ENCODE measurements at regions not wholly inside any gene's neighbourhood (a gene's known extent, or its start where the extent isn't known, plus 50 kb on each side); places are given as distances from the start of the nearest gene placed in this dataset.
A peak's percentile ranks its signal among the peaks of the same experiment; 100 is the strongest.

- DNase-seq: no peak
These were observed 149.9 kb downstream of the SHQ1 start for GRCh38 chr3:72698154-72698917.

DNA sequence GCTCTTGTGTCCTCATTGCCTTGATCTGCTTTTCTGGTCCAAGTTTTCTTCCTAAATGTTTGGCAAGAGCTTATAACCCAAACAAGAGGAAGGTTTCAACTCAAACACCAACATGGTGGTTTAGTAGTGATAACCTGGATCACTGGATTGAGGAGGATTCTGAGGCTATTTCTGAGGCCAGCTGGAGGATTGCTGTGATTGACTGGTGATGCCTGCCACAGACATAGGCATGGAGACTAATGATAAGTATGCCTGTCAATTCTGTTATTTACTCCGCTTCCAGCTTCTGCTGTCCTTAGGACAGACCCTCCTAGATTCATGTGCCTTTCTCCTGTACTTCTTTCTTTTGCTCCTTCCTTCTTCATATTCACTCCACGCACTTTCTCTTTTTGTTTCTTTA, 150.5 kb downstream of the SHQ1 start:
- DNase-seq: no peak

- no peak for DNase-seq
These were observed 151.4 kb downstream of the SHQ1 start for GRCh38 chr3:72696815-72697214.

DNA sequence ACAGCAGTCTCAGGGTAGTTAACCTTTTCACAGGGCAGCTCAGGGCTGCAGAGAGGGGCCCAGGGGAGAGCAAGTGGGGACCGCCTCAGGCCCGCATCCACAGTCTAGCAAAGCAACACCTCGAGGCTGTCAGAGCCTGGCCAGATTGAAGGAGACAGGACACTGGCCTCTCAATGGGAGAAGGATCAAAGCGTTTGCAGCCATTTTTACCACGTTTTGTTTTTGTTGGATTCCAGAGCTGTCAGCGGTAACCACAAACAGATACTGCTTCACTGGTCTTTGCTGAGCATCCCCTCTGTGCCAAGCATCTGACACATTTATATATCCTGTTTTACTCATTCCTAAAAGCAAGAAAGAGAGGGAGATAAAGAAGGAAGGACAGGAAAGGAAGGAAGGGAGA, 153.8 kb downstream of the SHQ1 start:
- no peak for DNase-seq

DNA sequence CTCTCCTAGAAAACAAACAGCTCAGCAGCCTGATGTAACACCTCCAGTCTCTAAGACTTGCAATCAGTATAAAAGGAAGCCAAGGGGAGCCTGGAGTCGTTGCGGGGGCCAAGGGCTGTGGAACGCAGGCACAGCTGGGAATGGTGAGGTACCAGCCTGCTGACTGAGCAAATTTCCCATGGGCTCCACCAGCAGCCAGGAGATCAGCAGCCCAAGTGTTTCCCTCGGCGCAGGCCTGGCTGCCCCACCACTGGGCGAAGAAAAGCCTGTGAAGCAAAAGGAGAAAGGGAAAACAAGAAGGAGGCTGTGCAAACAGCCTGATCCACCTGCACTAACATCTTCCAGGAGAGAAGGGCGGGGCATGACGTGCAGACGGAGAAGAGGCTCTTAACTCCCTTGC, 155.3 kb downstream of the SHQ1 start:
- no peak for DNase-seq

- DNase-seq: no peak
These were observed 157.6 kb downstream of the SHQ1 start for GRCh38 chr3:72690629-72691028.

GRCh38 chr3:72682936-72683452, 165.3 kb downstream of the SHQ1 start:
- DNase-seq: no peak

GRCh38 chr3:72681598-72681997, 166.6 kb downstream of the SHQ1 start:
- DNase-seq: no peak

- DNase-seq: no peak
These were observed 167.5 kb downstream of the SHQ1 start for GRCh38 chr3:72680766-72681165.

- no peak for DNase-seq
These were observed 168.6 kb downstream of the SHQ1 start for GRCh38 chr3:72679540-72680198.

DNA sequence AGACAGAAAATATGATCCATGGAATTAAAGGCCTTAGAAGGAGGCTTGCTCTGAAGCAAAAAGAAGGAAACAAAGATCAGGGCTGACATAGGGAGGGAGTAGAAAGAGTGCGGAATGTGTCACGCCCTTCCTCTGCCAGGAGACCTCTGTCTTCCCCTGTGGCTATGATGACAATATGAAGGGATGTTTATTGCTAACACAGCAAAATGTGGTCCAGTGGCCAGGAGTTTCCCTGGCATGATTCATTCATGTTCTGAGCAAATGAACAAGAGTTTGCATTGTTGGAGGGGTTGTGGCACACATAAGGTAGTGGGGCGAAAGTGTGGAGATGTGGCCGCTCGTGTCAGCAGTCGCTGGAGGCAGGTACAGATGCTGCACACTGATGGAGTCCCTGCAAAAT, 169.4 kb downstream of the SHQ1 start:
- DNase-seq: no peak

- no peak for DNase-seq
These were observed 169.9 kb downstream of the SHQ1 start for GRCh38 chr3:72678380-72678779.

DNA sequence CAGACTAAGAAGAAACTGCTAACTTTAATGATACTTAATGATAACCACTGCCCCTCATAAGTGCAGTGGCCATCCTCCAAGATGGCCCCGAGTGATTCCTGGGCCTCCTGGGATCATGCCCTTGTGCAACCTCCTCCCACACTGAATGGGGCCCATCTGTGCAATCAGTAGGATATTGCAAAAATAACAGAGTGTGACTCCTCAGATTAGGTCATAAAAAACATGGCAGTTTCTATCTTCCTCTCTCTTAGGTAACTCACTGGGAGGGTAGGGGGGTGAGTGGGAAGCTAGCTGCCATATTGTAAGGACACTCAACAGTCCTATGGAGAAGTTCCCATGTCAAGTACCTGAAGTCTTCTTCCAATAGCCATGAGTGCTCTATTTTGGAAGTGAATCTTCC, 173.0 kb downstream of the SHQ1 start:
- no peak for DNase-seq

DNA sequence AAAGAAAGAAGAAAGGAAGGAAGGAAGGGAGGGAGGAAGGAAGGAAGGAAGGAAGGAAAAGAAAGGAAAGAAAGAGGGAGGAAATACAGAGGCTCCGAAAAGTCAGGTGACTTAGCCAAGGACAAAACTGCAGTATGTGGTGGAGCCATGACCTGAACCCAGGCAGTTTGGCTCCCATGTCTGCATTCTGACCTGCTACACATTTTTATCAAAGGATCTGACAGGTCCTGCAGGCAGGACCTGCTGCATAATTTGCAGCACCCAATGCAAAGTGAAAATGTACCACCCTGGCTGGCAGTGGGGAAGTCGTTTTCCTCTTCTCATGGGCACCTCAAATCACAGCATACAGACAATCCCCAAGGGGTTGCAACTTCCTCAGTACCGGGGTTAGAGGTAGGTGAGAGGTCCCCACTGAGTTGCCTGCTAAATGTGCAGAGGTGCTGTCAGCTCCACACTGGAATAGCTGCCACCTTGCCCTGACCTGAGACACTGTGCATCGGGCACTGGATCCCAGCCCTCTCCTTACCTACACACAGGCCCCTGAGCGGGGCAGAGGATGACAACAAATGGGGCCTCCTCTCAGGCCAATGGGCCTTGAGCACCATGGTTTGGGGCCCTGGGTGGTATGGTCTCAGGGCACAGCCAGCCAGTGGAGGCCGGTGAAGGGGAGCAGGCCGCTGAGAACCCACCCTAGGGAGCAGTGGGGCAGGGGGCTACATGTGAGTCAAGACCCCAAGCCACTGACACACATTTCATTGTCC, 175.1 kb downstream of the SHQ1 start:
- DNase-seq: no peak

GRCh38 chr3:72669224-72669623, 179.0 kb downstream of the SHQ1 start:
- DNase-seq: no peak

- no peak for DNase-seq
These were observed 181.8 kb downstream of the SHQ1 start for GRCh38 chr3:72666447-72666755.

GRCh38 chr3:72665701-72666446, 182.4 kb downstream of the SHQ1 start:
- peak; percentile 80 for DNase-seq

DNA sequence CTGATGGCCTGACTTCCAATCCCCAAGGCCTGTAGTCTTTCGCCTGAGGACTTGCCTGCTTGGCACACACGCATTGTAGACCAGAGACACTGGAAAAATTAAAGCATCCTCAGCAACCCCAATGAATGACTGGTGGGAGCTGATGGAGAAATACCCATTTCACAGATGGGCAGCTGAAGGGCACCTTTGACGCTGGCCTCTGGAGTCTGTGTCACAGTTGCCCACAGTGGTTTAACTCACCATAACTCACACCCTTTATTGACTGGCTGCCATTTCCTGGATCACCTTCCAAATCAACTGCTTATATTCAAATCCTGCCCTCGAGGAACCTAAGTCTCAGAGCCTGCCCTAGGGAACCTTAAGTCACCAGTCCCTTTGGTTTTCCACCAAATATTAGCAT, 183.1 kb downstream of the SHQ1 start:
- no peak for DNase-seq

DNA sequence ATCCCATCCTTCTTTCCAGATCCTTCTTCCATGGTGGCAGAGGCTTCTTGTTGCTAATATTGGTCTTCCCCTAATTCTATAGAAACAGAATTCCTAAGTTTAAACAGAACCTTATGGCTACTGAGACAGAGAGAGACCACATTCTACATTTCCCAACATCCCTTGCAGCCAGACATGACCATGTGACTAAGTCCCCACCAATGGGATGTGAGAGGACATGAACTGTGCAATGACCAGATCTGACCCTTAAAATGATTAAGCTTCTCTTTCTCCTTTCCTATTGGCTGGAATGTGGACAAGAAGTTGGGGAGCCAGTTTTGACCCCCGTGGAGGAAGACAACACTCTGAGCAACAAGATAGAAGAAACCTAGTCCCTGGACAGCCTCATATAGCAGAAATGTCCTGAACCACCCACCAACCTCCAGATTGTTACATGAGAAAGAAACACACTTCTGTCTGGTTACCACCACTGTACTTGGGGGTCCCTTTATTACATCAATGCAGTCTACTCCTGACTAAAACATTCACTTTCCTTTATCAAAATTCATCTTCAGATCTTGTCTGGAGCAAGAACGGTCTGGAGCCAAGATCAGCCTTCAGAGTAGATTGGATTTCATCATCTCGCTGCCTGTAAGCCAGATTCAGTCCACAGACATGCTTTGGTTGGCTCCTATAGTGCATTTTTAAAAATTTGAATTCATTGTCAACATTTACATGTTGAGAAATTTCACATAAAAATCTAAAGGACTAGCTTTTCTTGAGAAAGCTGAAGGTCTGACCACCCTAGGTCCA, 183.9 kb downstream of the SHQ1 start:
- DNase-seq: no peak

DNA sequence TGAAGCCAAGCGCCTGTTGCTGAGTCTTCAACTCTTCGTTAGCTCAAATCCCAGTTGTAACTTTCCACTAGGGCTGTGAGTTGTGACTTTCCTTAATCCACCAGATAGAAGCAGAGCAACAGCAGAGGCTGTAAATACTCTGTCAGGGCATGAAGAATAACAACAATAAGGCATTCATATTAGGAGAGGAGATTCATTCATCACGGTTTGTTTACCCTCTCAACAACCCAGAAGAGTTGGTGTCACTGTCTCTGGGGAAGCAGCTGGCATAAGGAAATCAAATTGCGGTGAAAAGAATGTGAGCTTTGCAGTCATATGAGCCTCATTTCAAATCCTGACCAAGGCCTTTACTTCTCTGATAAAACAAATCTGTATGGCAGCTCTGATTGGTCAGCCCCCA, 184.8 kb downstream of the SHQ1 start:
- no peak for DNase-seq

- DNase-seq: no peak
These were observed 187.2 kb downstream of the SHQ1 start for GRCh38 chr3:72661115-72661457.
